Liver (tissue), 8 donors: ENCODE measurements at regions not wholly inside any gene's neighbourhood (a gene's known extent, or its start where the extent isn't known, plus 50 kb on each side); places are given as distances from the start of the nearest gene placed in this dataset.
"Not testable (repeated sequence)": the region's sequence is repeated elsewhere in the genome, so short reads cannot be mapped to it uniquely, and the experiment has no call there.

Experiments used
- DNase-seq: peaks from one replicate; pipeline ENCODE4 v3.0.0-alpha.2; 2017; ENCODE audit warnings: low spot score
- H3K27ac ChIP-seq, 2 donors: one replicate each; pipeline ENCODE4 v1.7.0; 2013; ENCODE audit warnings: inconsistent platforms in 2 of 2, low read length in 2 of 2, control low read depth in 1 of 2, low read depth in 1 of 2, mild to moderate bottlenecking in 1 of 2
- H3K27me3 ChIP-seq, 4 donors: one replicate each; pipeline versions ENCODE4 v1.6.1 to v1.7.0; 2013; ENCODE audit warnings: low read length in 3 of 4, inconsistent platforms in 1 of 4, mild to moderate bottlenecking in 1 of 4, moderate library complexity in 1 of 4; ENCODE audit not compliant: control insufficient read depth in 4 of 4, insufficient read depth in 4 of 4
- H3K36me3 ChIP-seq, 4 donors: one replicate each; pipeline versions ENCODE4 v1.6.1 to v1.7.0; 2013; ENCODE audit warnings: low read length in 3 of 4, mild to moderate bottlenecking in 3 of 4, low read depth in 1 of 4, moderate library complexity in 1 of 4; ENCODE audit not compliant: control insufficient read depth in 4 of 4, insufficient read depth in 3 of 4
- H3K4me1 ChIP-seq, 4 donors: one replicate each; pipeline versions ENCODE4 v1.6.1 to v1.7.0; 2013; ENCODE audit warnings: low read length in 3 of 4, mild to moderate bottlenecking in 3 of 4, moderate library complexity in 1 of 4; ENCODE audit not compliant: control insufficient read depth in 4 of 4, insufficient read depth in 4 of 4
- H3K4me3 ChIP-seq, 3 donors: one replicate each; pipeline versions ENCODE4 v1.6.1 to v1.7.0; 2013; ENCODE audit warnings: low read length in 3 of 3, control low read depth in 1 of 3, low read depth in 1 of 3, mild to moderate bottlenecking in 1 of 3
- H3K9ac ChIP-seq, 2 donors: one replicate each; pipeline ENCODE4 v1.7.0; 2013; ENCODE audit warnings: low read length in 2 of 2, mild to moderate bottlenecking in 2 of 2, moderate library complexity in 2 of 2, control low read depth in 1 of 2, low read depth in 1 of 2
- H3K9me3 ChIP-seq, 4 donors: one replicate each; pipeline versions ENCODE4 v1.6.1 to v1.7.0; 2013; ENCODE audit warnings: low read length in 3 of 4; ENCODE audit not compliant: control insufficient read depth in 4 of 4
- ATF3 ChIP-seq: IDR thresholded peaks from 2 replicates; pipeline ENCODE4 v1.6.1; 2016; ENCODE audit warnings: antibody characterized with exemption
- CTCF ChIP-seq: fragments of 150-350 bp; IDR thresholded peaks from 2 replicates; pipeline ENCODE4 v1.5.1; 2017; ENCODE audit warnings: improper control_type of control experiment, low read depth, low read length; ENCODE audit not compliant: missing input control
- EGR1 ChIP-seq, 2 donors: IDR thresholded peaks; 2 replicates each; pipeline ENCODE4 v1.6.1; 2016 to 2018; ENCODE audit warnings: antibody characterized with exemption in 2 of 2, low read depth in 2 of 2
- FOXA1 ChIP-seq: IDR thresholded peaks from 2 replicates; pipeline ENCODE4 v1.6.1; 2016; ENCODE audit warnings: antibody characterized with exemption
- FOXA2 ChIP-seq: IDR thresholded peaks from 2 replicates; pipeline ENCODE4 v1.6.1; 2016; ENCODE audit warnings: antibody characterized with exemption
- GABPA ChIP-seq, 2 donors: IDR thresholded peaks in 1 of 2; conservative IDR thresholded peaks in 1 of 2; 2 replicates each; pipeline ENCODE4 v1.6.1; 2016; ENCODE audit warnings: antibody characterized with exemption in 2 of 2, mild to moderate bottlenecking in 1 of 2, moderate library complexity in 1 of 2
- HNF4A ChIP-seq, 2 donors: conservative IDR thresholded peaks; 2 replicates each; pipeline ENCODE4 v1.6.1; 2016; ENCODE audit warnings: antibody characterized with exemption in 2 of 2, mild to moderate bottlenecking in 2 of 2
- HNF4G ChIP-seq: IDR thresholded peaks from 2 replicates; pipeline ENCODE4 v1.6.1; 2016; ENCODE audit warnings: antibody characterized with exemption
- JUND ChIP-seq, 2 donors: IDR thresholded peaks; 2 replicates each; pipeline ENCODE4 v1.6.1; 2016; ENCODE audit warnings: antibody characterized with exemption in 2 of 2
- MAX ChIP-seq: IDR thresholded peaks from 2 replicates; pipeline ENCODE4 v1.6.1; 2016; ENCODE audit warnings: antibody characterized with exemption
- NR2F2 ChIP-seq: IDR thresholded peaks from 2 replicates; pipeline ENCODE4 v1.6.1; 2016; ENCODE audit warnings: antibody characterized with exemption
- RAD21 ChIP-seq, 2 donors: IDR thresholded peaks; 2 replicates each; pipeline ENCODE4 v1.6.1; 2016; ENCODE audit warnings: antibody characterized with exemption in 2 of 2, mild to moderate bottlenecking in 2 of 2
- REST ChIP-seq: IDR thresholded peaks from 2 replicates; pipeline ENCODE4 v1.6.1; 2016; ENCODE audit warnings: antibody characterized with exemption, mild to moderate bottlenecking
- RXRA ChIP-seq, 2 donors: IDR thresholded peaks; 2 replicates each; pipeline ENCODE4 v1.6.1; 2017 to 2018; ENCODE audit warnings: antibody characterized with exemption in 2 of 2, mild to moderate bottlenecking in 1 of 2
- SP1 ChIP-seq: IDR thresholded peaks from 2 replicates; pipeline ENCODE4 v1.6.1; 2018; ENCODE audit warnings: antibody characterized with exemption, mild to moderate bottlenecking
- TAF1 ChIP-seq: conservative IDR thresholded peaks from 2 replicates; pipeline ENCODE4 v1.6.1; 2016; ENCODE audit warnings: antibody characterized with exemption, mild to moderate bottlenecking
- YY1 ChIP-seq: IDR thresholded peaks from 2 replicates; pipeline ENCODE4 v1.6.1; 2016; ENCODE audit warnings: antibody characterized with exemption, mild to moderate bottlenecking
- ZBTB33 ChIP-seq: IDR thresholded peaks from 2 replicates; pipeline ENCODE4 v1.6.1; 2016; ENCODE audit warnings: antibody characterized with exemption
- WGBS: extraction: QIAGEN DNeasy Blood & Tissue Kit; methylation state at CpG from one replicate; pipeline ENCODE4 v1.1.7; 2013; 5-methylcytosine and 5-hydroxymethylcytosine counted together
- donor health status: healthy.
- donor health status: healthy.
- donor health status: healthy.
- donor health status: healthy.
- donor health status: healthy.

- TF ChIP-seq RXRA (IDR thresholded peaks at IDR 0.05) (no peak), HNF4G (no peak), TAF1 (no peak), HNF4A (conservative IDR thresholded peaks at IDR 0.05) (no peak), YY1 (no peak), MAX (no peak), SP1 (no peak), FOXA2 (no peak), FOXA1 (no peak), EGR1 (IDR thresholded peaks at IDR 0.05; ENCODE audit: low read depth in 2 of 2) (no peak), GABPA (IDR thresholded peaks at IDR 0.05 in 1 of 2, conservative IDR thresholded peaks at IDR 0.05 in 1 of 2) (no peak), NR2F2 (no peak), RAD21 (IDR thresholded peaks at IDR 0.05) (no peak), ATF3 (no peak), JUND (IDR thresholded peaks at IDR 0.05) (no peak), CTCF (no peak), ZBTB33 (no peak), REST (no peak)
- no peak for DNase-seq
- Histone ChIP-seq H3K9me3 (no peaks in the 10 kb centered on the region), H3K27ac (no peak overlapping the region), H3K36me3 (no peaks in the 10 kb centered on the region), H3K27me3 (peaks cover 0 to 2% (median 0%) of the 10 kb centered on the region in 4 donors), H3K4me3 (no peak overlapping the region), H3K9ac (no peak overlapping the region), H3K4me1 (no peaks in the 10 kb centered on the region)
- 81% methylated on average over 6 of the region's 6 CpGs for whole genome bisulfite sequencing
Observed at GRCh38 chr16:77502448-77502847, 67.6 kb upstream of the ADAMTS18 start.

GRCh38 chr16:77506492-77506891 is 71.7 kb upstream of the ADAMTS18 start:
- H3K9me3 ChIP-seq, DNase-seq, H3K4me3 ChIP-seq, H3K27me3 ChIP-seq, H3K4me1 ChIP-seq, H3K36me3 ChIP-seq, H3K27ac ChIP-seq, H3K9ac ChIP-seq: not testable (repeated sequence)
- WGBS, result 87% methylated on average over 2 of the region's 2 CpGs
